NCI-H526 treated with DMSO at 0.1 percent for 48 hours (cell line): ENCODE measurements at regions not wholly inside any gene's neighbourhood (a gene's known extent, or its start where the extent isn't known, plus 50 kb on each side); places are given as distances from the start of the nearest gene placed in this dataset.

Experiments
- DNase-seq: peaks from one replicate; lab custom pipeline; 2025; lab: John Stamatoyannopoulos, UW

DNA sequence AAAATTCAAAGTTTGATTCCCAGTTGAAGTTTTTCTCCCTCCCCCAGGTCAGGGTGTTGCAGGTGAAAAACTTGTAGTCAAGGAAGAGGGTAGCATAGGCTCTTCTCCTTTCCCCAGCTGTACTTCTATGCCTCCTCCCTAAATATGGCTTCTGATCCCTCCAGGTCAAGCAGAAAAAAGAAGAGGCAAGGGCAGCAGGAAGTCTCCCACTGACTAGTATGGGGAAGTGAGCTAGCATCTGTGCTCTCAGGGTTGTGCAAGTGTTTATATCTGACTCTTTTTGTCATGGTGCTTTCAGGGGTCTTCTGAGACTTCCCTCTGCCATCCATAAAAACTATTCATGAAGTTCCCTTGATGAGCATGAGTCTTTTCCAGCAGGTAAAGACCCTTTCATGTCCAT lies 76.0 kb downstream of the ATPSCKMT start:
- no peak for DNase-seq

DNA sequence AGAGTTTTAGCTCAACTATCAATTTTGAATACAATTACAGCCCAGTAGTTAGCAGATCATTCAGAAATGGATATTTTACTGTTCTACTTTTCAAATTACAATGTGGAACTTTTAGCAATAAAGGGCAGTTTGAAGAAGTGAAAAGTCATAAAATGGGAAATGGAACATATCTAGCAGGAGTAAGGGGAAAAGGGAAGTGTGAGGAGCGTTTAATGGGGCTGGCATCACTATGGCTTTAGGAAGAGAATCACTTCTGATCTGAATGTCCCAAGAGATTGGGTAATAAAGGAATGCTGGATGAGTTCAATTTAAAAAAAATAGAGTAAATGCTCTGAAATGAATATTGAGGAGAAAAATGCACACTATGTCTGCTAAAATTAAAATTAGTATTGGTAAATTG lies 77.4 kb downstream of the ATPSCKMT start:
- DNase-seq = no peak

DNA sequence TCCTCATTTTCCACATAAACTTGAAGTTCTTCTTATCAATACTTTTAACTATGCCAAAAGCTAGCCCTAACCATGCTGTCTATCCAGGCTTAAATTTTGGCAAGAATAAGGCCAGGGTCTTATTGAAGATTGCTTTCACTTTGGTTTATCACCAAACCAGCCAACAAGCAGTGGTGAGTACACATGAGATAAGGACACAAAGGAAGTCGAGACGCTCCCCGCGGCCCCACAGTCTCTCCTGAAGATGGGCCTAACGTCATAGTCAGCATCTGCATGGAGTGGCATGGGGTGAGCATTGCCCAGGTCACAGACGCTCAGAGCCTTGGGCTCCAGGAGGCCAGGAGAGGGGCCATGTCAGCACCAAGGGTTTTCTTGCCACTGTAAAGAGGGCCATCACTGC lies 80.3 kb downstream of the ATPSCKMT start:
- DNase-seq = no peak

GRCh38 chr5:10168254-10168653 lies 81.4 kb downstream of the ATPSCKMT start:
- no peak for DNase-seq

DNA sequence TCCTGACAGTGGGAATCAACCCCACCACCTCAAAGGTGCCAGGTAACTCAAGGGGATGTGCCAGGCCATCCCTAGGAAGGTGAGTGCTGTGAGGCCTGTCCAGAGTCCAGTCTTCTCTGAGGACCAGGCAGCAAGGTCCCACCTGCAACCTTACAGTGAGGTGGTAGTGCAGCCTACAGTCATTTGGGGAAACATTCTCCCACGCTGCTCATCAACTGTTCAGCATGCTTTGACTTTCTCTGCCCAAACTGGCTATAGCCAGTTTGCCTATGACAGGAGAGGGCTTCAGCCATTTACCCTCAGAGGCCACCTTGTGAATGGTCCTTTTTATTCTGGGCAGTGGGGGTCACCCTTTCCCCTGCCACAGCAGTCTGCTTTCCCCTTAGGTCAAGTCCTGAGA lies 81.9 kb downstream of the ATPSCKMT start:
- DNase-seq = no peak

DNA sequence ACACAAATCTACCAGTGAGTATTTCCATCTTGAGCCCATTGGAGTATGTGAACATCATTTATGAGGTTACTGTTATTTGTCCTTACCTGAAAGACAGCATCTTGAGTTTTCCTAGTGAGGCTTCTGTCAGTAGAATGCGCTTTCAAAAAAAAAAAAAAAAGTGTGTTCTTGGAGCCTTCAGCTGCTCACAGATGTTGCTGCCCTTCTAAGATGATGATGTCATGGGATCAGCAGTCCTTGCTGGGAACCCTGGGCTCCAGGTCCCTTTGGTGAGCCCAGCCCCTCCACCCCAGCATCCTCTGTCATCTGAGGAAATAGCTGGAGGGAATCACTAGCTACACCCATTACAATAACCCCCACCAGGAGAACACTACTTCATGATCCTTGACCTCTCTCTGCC lies 83.3 kb downstream of the ATPSCKMT start:
- DNase-seq = no peak

DNA sequence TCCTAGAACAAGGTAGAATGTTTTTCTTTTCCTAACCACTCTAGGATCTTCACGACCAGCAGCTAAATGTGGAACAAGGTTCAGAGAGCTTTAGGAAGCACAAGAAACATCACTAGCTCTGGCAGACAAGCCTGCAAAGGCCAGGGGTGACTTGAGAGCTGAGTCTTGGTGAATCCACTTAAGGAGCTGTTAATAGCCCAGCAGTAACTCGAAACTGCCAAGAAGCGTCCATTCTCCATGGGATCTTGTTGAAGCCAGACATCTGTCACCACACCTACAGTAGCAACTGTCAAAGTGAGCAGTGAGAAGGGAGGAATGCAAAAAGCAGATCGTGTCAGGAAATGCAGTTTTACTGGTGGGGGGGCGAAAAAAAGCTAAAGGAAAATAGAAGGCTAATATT lies 87.2 kb downstream of the ATPSCKMT start:
- DNase-seq = no peak

DNA sequence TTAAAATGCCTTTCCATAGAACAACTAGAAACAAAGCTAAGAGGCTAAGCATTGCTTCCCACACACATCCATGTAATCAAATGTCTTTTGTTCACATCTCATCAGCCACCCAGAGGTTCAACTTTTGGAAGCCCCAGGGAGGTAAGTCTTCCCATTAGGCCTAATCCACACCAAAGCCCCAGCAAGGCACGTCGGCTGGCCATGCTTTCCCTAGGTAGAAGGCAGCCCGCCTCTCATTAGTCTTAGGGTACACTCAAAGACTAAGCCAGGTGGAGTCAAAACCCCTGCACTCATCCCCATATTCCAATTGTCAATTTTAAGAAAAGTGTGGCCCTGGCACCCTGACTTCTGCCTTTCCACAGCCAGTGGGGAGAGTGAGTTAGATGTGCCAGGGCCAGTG lies 87.9 kb downstream of the ATPSCKMT start:
- DNase-seq = no peak

DNA sequence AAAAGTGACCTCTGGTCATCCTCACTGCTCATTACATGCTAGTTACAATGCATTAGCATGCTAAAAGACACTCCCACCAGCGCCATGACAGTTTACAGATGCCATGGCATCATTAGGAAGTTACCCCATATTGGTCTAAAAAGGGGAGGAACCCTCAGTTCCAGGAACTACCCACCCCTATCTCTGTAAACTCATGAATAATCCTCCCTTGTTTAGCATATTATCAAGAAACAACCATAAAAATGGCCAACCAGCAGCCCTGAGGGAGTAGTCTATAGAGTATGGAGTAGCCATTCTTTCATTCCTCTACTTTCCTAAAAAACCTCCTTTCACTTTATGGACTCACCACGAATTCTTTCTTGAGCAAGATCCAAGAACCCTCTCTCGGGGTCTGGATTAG lies 89.4 kb downstream of the ATPSCKMT start:
- DNase-seq = no peak

GRCh38 chr5:10158886-10159285 lies 90.8 kb downstream of the ATPSCKMT start:
- no peak for DNase-seq

DNA sequence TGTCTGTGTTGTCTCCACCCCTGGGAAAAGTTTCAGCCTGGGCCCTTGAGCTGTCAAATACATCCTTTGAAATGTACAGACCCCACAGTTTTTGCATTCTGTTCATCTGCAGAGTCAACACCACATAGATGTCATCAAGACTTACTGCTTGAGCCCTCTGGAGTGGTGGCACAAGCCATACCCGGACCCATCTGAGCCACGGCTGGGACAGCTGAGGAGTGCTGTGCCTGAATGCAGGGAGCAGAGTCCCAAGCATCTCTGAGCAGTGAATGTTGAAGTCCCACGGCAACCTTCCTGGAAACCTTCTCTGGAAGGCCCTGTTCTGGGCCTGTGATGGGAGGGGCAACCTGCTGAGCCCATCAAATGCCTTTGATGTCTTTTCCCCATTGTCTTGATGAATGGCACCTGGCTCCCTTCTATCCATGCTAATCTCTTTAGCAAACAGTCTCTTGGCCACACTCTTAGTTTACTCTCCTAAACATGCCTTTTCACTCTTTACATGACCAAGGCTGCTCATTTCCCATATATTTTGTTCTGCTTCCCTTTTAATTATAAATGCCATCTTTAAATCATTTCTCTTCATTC lies 92.5 kb downstream of the ATPSCKMT start:
- no peak for DNase-seq

DNA sequence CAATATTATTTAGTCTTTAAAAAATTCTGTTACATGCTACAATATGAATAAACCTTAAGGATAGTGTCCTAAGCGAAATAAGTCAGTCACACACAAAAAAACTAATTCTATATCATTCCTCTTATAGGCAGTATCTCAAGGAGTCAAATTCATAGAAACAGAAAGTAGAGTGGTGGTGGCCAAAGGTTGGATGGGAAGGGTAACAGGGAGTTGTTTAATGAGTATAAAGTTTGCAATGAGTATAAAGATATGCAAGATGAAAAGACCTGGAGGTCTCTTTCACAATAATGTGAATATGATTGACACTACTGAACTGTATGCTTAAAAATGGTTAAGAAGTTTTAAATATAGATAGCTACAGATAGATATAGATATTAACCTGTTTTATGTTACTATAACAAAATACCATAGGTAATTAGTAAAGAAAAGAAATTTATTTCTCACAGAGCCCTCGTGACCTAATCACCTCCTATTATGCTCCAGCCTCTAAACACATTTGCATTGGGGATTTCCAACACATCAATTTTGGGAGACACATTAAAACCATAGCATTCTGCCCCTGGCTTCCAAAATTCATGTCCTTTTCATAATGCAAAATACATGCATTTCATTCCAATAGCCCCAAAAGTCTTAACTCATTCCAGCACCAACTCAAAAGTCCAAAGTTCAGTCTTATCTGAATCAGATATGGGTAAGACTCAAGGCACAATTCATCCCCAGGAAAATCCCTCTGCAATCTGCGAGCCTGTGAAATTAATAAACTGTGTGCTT lies 93.6 kb downstream of the ATPSCKMT start:
- DNase-seq = no peak

GRCh38 chr5:10153808-10154537 lies 95.7 kb downstream of the ATPSCKMT start:
- no peak for DNase-seq

GRCh38 chr5:10153394-10153793 lies 96.3 kb downstream of the ATPSCKMT start:
- DNase-seq = no peak

GRCh38 chr5:10151656-10152055 lies 98.0 kb downstream of the ATPSCKMT start:
- no peak for DNase-seq

GRCh38 chr5:10149911-10150310 lies 99.8 kb downstream of the ATPSCKMT start:
- no peak for DNase-seq

DNA sequence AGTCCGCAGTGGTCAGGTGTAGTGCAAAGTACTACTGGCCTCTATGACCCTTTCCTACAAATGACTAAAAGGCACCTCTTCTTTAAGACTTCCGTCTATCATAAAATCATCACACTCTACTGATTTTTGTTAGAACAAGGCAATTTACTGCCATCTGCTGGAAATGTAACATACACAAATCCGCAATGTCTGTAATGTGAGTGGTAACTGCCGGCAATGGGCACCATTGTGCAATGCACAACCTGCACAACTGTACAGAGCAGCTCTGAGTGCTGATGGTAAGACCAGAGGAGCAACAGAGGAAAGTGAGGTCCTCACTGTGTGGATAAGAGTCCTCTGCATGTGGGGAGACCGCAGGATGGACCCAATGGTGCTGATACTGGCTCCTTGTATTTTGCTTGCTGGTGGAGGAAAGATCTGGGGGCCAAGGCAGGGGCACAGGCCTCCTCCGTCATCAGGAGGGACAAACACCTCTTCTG lies 103.7 kb downstream of the ATPSCKMT start:
- DNase-seq = peak; percentile 18

DNA sequence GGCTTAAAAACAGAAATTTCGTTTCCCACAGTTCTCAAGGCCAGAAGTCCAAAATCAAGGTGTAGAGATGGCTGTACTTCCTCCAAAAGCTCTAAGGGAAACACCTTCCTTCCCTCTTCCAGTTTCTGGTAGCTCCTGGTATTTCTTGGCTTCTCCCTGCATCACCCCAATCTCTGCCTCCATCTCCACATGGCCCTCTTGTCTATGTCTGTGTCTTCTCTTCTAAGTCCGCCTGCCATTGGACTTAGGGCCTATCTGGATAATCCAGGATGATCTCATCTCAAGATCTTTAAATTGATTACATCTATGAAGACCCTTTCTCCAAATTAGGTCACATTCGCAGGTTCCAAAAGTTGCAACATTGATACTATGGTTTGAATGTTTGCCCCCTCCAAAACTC lies 105.6 kb downstream of the ATPSCKMT start:
- no peak for DNase-seq

GRCh38 chr5:10140195-10140973 lies 109.3 kb downstream of the ATPSCKMT start:
- no peak for DNase-seq

DNA sequence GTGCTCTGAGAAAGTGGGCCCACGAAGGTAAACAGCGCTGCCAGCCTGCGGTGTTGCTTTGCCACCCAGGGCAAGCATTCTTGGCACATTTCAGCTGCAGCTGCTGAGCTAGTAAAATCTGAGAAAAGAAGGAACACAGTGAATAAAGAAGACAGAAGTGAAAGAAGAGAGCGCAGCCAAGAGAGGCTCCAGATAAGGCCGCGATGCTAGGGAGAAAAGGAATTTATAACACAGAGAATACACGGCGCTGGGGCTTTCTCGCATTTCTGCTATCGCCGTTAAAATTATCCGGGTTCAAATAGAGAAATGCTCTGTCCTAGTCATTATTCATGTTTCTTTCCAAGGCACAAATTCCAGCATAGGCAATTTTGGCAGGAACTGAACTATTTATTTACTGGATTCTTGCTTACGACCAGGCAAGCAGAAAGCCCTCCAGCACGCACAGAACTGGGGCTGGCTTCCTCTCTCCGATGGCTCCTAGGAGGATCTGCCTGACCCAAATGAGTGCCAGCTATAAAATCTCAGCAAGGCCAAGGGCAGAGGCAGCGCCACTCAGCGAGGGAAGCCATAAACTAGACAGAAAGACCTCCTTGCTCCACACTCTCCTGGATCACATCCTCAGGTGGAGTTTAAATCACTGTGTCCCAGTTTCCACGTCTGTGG lies 111.2 kb downstream of the ATPSCKMT start:
- DNase-seq = no peak

DNA sequence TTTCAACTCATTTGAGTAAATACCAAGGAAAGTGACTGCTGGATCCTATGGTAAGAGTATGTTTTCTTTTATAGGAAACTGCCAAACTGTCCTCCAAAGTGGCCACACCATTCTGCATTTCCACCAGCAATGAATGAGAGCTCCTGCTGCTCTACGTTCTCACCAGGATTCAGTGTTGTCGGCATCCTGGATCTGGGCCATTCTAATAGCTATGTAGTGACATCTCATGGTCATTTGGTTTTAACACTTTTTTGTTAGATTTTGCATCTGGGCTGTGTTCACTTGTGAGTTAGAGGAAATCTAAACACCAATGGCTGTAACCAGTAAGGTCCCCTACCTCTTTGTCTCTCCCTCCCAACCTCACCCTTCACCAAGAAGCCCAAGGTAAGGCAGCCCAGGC lies 115.9 kb downstream of the ATPSCKMT start:
- DNase-seq = peak; percentile 3

DNA sequence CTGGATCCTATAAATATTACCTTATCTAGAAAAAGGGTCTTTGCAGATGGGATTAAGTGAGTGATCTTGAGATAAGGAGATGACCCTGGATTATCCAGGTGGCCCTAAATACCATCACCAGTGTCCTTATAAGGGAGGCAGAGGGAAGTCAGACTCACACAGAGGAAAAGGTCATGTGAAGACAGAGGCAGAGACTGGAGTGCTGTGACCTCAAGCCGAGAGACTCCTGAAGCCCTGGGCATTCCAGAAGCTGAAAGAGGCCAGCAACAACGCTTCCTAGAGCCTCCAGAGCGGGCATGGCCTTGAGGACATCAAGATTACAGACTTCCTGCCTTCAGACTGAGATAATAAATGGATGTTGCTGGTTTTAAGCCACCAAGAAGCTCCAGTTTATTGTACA lies 118.8 kb downstream of the ATPSCKMT start:
- DNase-seq = no peak
